ENCODE measurements at regions not wholly inside any gene's neighbourhood (a gene's known extent, or its start where the extent isn't known, plus 50 kb on each side); places are given as distances from the start of the nearest gene placed in this dataset.

DNA sequence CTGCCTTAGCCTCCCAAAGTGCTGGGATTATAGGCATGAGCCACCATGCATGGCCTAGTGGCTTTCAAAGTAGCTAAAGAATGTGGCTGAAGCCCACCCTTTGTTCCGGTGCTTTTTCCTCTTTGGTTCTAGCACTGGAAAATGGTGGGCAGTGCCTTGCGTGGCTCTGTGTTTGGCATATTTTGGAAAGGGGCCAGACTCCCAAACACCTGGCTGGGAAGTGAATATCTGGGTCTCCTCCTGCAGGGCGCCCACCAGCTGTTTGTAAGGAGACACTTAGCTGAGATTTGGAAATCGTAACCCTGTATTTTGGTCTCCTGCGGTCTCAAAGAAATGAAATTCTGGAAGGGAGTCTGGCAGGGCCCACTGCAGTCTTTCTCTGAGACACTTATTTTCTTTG, 336.4 kb downstream of the IL20RB start:
- TF ChIP-seq, protein P1, sequence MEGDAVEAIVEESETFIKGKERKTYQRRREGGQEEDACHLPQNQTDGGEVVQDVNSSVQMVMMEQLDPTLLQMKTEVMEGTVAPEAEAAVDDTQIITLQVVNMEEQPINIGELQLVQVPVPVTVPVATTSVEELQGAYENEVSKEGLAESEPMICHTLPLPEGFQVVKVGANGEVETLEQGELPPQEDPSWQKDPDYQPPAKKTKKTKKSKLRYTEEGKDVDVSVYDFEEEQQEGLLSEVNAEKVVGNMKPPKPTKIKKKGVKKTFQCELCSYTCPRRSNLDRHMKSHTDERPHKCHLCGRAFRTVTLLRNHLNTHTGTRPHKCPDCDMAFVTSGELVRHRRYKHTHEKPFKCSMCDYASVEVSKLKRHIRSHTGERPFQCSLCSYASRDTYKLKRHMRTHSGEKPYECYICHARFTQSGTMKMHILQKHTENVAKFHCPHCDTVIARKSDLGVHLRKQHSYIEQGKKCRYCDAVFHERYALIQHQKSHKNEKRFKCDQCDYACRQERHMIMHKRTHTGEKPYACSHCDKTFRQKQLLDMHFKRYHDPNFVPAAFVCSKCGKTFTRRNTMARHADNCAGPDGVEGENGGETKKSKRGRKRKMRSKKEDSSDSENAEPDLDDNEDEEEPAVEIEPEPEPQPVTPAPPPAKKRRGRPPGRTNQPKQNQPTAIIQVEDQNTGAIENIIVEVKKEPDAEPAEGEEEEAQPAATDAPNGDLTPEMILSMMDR (conservative IDR thresholded peaks at IDR 0.05; ENCODE audit: low read depth, low read length), result no peak
- DNase-seq (ENCODE audit: low read depth), result no peak
- H3K4me3 ChIP-seq (ENCODE audit: low read depth, low read length), result no peak overlapping the region

DNA sequence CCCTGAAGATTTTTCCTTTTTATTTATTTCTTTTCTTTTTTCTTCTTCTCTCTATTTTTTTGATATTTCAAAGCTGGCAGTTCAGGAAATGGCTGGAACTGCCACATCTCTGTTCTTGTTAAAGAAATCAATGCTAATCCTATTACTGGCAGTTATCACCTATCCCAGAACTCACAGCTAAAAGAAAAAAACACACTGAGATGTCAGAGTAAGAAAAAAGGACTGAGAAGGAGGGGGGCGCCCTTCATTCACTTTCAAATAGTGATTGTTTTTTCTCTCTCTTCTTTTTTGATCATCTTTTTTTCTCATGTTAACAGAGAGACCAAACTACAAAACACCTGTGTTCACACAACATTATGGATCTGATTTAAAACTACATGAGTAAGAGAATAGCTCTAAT, 337.1 kb downstream of the IL20RB start:
- TF ChIP-seq, protein P1 (conservative IDR thresholded peaks at IDR 0.05; ENCODE audit: low read depth, low read length), result no peak

DNA sequence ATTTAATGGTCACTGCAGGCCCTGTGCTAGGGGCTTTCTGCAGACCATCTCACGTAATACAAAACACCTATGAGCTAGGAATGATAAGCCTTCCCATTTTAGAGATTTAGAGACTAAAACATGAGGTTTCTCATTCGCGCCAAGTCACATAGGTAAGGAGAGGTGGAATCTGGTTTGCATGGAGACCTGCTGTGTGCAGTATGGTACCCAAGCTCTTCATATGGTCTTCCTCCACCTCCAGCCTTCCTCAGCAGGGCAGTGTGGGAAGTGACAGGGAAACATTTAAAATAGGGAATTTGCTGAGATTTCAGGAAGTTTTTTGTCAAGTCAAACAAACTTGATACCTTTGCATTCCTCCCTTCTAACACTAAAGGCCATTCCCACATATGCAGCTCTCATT, 337.6 kb downstream of the IL20RB start:
- DNase-seq (ENCODE audit: low read depth), result no peak
- no peak overlapping the region for H3K4me3 ChIP-seq (ENCODE audit: low read depth, low read length)
- TF ChIP-seq, protein P1 (conservative IDR thresholded peaks at IDR 0.05; ENCODE audit: low read depth, low read length), result no peak

More for the DNA sequence above, 337.1 kb downstream of the IL20RB start:
- H3K4me3 ChIP-seq (ENCODE audit: low read depth, low read length), result no peak overlapping the region
- DNase-seq (ENCODE audit: low read depth), result no peak

DNA sequence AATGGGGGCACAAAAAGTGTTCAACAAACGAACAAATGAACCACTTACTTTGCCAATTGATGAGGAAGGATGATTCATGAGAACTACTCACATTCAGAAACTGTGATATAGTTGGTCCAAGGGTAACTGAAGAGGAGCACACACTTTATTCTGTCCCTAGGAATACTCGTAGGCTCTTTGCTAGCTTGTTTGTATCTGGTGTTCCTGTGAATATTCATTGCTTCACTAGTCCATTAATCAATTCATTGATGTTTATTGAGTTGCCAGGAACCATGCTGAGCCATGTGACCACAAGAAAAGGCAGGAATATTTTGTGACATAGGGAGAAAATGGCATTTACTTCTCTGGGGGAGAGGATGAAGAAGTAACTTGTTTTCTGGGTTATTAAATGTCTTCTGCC, 338.3 kb downstream of the IL20RB start:
- no peak overlapping the region for H3K4me3 ChIP-seq (ENCODE audit: low read depth, low read length)
- DNase-seq (ENCODE audit: low read depth), result no peak
- TF ChIP-seq, protein P1 (conservative IDR thresholded peaks at IDR 0.05; ENCODE audit: low read depth, low read length), result no peak

DNA sequence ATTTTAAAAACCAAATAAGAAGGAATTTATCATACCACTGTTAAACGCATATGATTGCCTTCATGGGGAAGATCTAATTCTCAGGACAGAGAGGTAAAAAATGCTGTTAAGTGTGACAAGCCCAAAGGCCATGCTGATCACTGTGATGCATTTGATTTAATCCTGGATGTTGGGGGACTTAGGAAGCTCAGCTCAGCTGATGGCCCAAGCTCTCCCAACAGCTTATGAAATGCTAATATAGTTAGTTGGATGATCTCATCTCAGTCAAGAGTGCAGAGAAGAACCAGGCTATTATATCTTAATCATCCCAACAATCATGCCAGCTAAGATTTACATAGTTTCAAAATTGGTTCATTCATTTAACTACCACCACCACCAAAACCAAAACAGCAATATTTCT, 340.0 kb downstream of the IL20RB start:
- no peak overlapping the region for H3K4me3 ChIP-seq (ENCODE audit: low read depth, low read length)
- TF ChIP-seq, protein P1 (conservative IDR thresholded peaks at IDR 0.05; ENCODE audit: low read depth, low read length), result no peak
- DNase-seq (ENCODE audit: low read depth), result no peak

DNA sequence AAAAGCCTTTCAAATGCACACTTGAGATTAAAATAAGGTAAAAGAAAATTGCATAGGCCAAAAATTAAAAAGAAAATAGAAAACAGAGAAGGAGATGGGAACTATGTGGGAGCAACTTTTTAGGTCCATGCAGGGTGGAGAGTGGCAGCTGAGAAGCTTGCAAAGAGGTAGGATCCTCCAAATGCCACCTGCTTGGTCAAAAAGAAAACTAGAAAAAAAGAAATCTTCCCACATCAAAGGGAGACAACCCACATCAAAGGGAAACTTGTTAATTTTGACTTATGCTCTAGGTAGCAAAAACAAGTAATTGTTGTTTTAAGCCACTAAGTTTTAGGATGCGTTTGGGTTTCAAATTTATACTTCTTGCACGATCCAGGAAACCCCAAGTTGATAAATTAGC, 342.9 kb downstream of the IL20RB start:
- H3K4me3 ChIP-seq (ENCODE audit: low read depth, low read length), result no peak overlapping the region
- TF ChIP-seq, protein P1 (conservative IDR thresholded peaks at IDR 0.05; ENCODE audit: low read depth, low read length), result no peak
- no peak for DNase-seq (ENCODE audit: low read depth)

DNA sequence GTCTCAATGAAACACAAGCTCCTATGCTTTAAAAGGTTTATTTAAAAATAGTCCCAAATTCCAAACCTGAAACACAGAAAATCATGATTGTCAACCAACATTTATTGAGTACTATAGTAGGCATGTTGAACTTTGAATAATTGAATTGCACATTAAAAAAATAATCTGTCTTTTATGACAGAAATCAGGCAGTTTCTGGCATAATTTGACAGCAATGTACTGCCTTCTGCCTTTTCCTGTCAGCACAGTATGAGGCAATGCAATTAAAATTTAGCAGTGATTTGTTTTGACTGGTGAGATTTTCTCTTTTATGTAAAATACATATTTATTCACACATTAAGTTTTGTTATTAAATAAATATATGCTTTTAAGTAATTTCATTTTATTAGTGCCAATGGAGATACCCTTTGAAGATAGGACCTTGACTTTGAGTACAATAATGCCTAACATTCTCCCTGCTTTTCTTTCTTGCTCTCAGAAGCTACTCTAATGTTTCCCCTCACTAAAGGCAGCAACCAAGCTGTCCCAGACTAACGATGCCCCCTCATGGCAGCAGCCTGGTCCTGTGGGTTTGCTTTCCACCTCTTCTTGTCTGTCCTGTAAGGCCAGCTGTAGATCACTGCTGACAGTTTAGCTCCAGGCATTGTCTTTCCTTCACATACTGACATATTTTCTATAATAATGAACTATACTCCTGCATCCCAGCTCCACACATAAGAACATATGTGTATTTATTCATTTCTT, 346.7 kb downstream of the IL20RB start:
- H3K4me3 ChIP-seq (ENCODE audit: low read depth, low read length), result no peak overlapping the region
- TF ChIP-seq, protein P1 (conservative IDR thresholded peaks at IDR 0.05; ENCODE audit: low read depth, low read length), result peak; percentile 11
- DNase-seq (ENCODE audit: low read depth), result no peak

All from epithelial cell of proximal tubule (primary cell).